HG03442 (cell line): ENCODE measurements at regions not wholly inside any gene's neighbourhood (a gene's known extent, or its start where the extent isn't known, plus 50 kb on each side); places are given as distances from the start of the nearest gene placed in this dataset.
"Not testable (repeated sequence)": the region's sequence is repeated elsewhere in the genome, so short reads cannot be mapped to it uniquely, and the experiment has no call there.

Experiments
- ATAC-seq: cut with Tn5 transposase; IDR thresholded peaks from one replicate; pipeline ENCODE4 v1.9.1; 2021; ENCODE audit warnings: mild to moderate bottlenecking, moderate library complexity; ENCODE audit not compliant: unreplicated experiment

GRCh38 chr10:36766415-36766810, 359.0 kb upstream of the ANKRD30A start:
- no peak for ATAC-seq

GRCh38 chr10:36765782-36766414, 359.5 kb upstream of the ANKRD30A start:
- ATAC-seq: no peak

GRCh38 chr10:36764823-36765222, 360.6 kb upstream of the ANKRD30A start:
- ATAC-seq: no peak

- ATAC-seq: no peak
Observed at GRCh38 chr10:36761121-36761520, 364.3 kb upstream of the ANKRD30A start.

- no peak for ATAC-seq
Observed at GRCh38 chr10:36759141-36759805, 366.1 kb upstream of the ANKRD30A start.

- ATAC-seq: no peak
Observed at GRCh38 chr10:36748128-36748871, 377.1 kb upstream of the ANKRD30A start.

GRCh38 chr10:36739884-36740445, 385.4 kb upstream of the ANKRD30A start:
- ATAC-seq: no peak

- ATAC-seq: no peak
Observed at GRCh38 chr10:36738738-36739431, 386.5 kb upstream of the ANKRD30A start.

- no peak for ATAC-seq
Observed at GRCh38 chr10:36736311-36736710, 389.1 kb upstream of the ANKRD30A start.

GRCh38 chr10:36734590-36734989, 390.8 kb upstream of the ANKRD30A start:
- not testable (repeated sequence) for ATAC-seq

GRCh38 chr10:36730316-36730715, 395.1 kb upstream of the ANKRD30A start:
- no peak for ATAC-seq

- ATAC-seq: no peak
Observed at GRCh38 chr10:36728626-36729025, 396.8 kb upstream of the ANKRD30A start.

GRCh38 chr10:36725581-36726520, 399.5 kb upstream of the ANKRD30A start:
- ATAC-seq: no peak

GRCh38 chr10:36722777-36723176, 402.6 kb upstream of the ANKRD30A start:
- ATAC-seq: no peak

GRCh38 chr10:36721871-36722270, 403.5 kb upstream of the ANKRD30A start:
- no peak for ATAC-seq

- no peak for ATAC-seq
Observed at GRCh38 chr10:36720895-36721294, 404.5 kb upstream of the ANKRD30A start.

GRCh38 chr10:36717118-36717517, 408.3 kb upstream of the ANKRD30A start:
- ATAC-seq: no peak

GRCh38 chr10:36716291-36716690, 409.1 kb upstream of the ANKRD30A start:
- no peak for ATAC-seq

- no peak for ATAC-seq
Observed at GRCh38 chr10:36712695-36713094, 412.7 kb upstream of the ANKRD30A start.

- no peak for ATAC-seq
Observed at GRCh38 chr10:36711361-36711760, 414.0 kb upstream of the ANKRD30A start.
